ENCODE measurements at regions not wholly inside any gene's neighbourhood (a gene's known extent, or its start where the extent isn't known, plus 50 kb on each side); places are given as distances from the start of the nearest gene placed in this dataset.

GRCh38 chr13:84380866-84381265 is 498.6 kb upstream of the SLITRK1 start:
- Histone ChIP-seq H2AFZ (ENCODE audit: low read length) (no peak overlapping the region), H3K27ac (ENCODE audit: low read depth, low read length, poor library complexity, severe bottlenecking) (no peak overlapping the region), H3K79me2 (ENCODE audit: insufficient read depth, low read depth, low read length) (no peaks in the 10 kb centered on the region), H3K4me1 (ENCODE audit: insufficient read depth, low read length, poor library complexity, severe bottlenecking) (no peaks in the 10 kb centered on the region), H4K20me1 (ENCODE audit: insufficient read depth, low read length) (no peaks in the 10 kb centered on the region), H3K9me2 (ENCODE audit: insufficient read depth, low read length) (no peaks in the 10 kb centered on the region), H3K9me3 (ENCODE audit: low read length) (no peaks in the 10 kb centered on the region), H3K4me2 (ENCODE audit: low read length) (no peak overlapping the region), H3K4me3 (ENCODE audit: low read depth, low read length, poor library complexity, severe bottlenecking) (no peak overlapping the region), H3K36me3 (ENCODE audit: insufficient read depth, low read length) (no peaks in the 10 kb centered on the region)
- ChIA-PET CTCF (ENCODE audit: unreplicated experiment) (no interaction called here), POLR2A (no interaction called here)
- intact Hi-C loops (cut with micrococcal nuclease; ENCODE audit: unreplicated experiment): no loop called here
- no TSS peak for BruUV-seq (replicated peaks)
- DNase-seq (ENCODE audit: low spot score): no peak
- TF ChIP-seq EZH2phosphoT487 (IDR thresholded peaks at IDR 0.05; ENCODE audit: borderline replicate concordance, low read depth, low read length) (no peak), CTCF (conservative IDR thresholded peaks at IDR 0.05; ENCODE audit: low read length) (no peak)

- CTCF ChIA-PET (ENCODE audit: unreplicated experiment): no interaction called here
- TF ChIP-seq CTCF (conservative IDR thresholded peaks at IDR 0.05; ENCODE audit: low read length): no peak
- TF ChIP-seq EZH2phosphoT487 (IDR thresholded peaks at IDR 0.05; ENCODE audit: borderline replicate concordance, low read depth, low read length): no peak
These were observed 494.8 kb upstream of the SLITRK1 start for GRCh38 chr13:84377106-84377505.

DNA sequence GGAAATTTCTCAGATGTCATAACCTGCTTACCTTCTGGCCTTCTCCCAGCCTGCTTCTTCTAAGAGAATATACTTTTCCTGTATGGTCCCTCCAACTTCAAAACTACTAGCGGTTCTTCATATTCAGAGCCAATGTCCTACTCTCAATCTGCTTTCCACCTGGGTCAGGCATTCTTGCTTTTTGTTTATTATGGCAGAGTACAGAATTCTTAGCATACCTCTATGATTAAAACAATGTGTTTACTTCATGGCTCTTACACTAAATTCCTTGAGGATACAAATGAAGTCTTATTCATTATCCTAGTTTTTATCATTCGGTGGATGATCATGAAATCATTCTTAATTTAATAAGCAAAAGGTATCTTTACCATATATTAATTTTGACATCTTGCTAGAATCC is 484.2 kb upstream of the SLITRK1 start:
- Histone ChIP-seq H3K9me2 (ENCODE audit: insufficient read depth, low read length) (no peaks in the 10 kb centered on the region), H2AFZ (ENCODE audit: low read length) (no peak overlapping the region), H3K4me3 (ENCODE audit: low read depth, low read length, poor library complexity, severe bottlenecking) (no peak overlapping the region), H3K36me3 (ENCODE audit: insufficient read depth, low read length) (no peaks in the 10 kb centered on the region), H3K4me1 (ENCODE audit: insufficient read depth, low read length, poor library complexity, severe bottlenecking) (no peaks in the 10 kb centered on the region), H3K27ac (ENCODE audit: low read depth, low read length, poor library complexity, severe bottlenecking) (no peak overlapping the region), H4K20me1 (ENCODE audit: insufficient read depth, low read length) (no peaks in the 10 kb centered on the region), H3K4me2 (ENCODE audit: low read length) (no peak overlapping the region), H3K79me2 (ENCODE audit: insufficient read depth, low read depth, low read length) (no peaks in the 10 kb centered on the region), H3K9me3 (ENCODE audit: low read length) (no peaks in the 10 kb centered on the region)
- BruUV-seq (replicated peaks): no TSS peak
- no peak for DNase-seq (ENCODE audit: low spot score)
- CTCF ChIA-PET (ENCODE audit: unreplicated experiment): no interaction called here
- intact Hi-C loops (cut with micrococcal nuclease; ENCODE audit: unreplicated experiment): no loop called here
- TF ChIP-seq EZH2phosphoT487 (IDR thresholded peaks at IDR 0.05; ENCODE audit: borderline replicate concordance, low read depth, low read length) (no peak), CTCF (conservative IDR thresholded peaks at IDR 0.05; ENCODE audit: low read length) (no peak)
- POLR2A ChIA-PET: no interaction called here

More at GRCh38 chr13:84377106-84377505, 494.8 kb upstream of the SLITRK1 start:
- no peak overlapping the region for H3K27ac ChIP-seq (ENCODE audit: low read depth, low read length, poor library complexity, severe bottlenecking)
- POLR2A ChIA-PET: interaction anchor here (0.8 kb wide), 1 partner anchor 25 kb away, joined by 3 read pairs; no protein-coding TSS in a partner anchor
- intact Hi-C loops (cut with micrococcal nuclease; ENCODE audit: unreplicated experiment): no loop called here
- no peak overlapping the region for H3K4me2 ChIP-seq (ENCODE audit: low read length)
- no peaks in the 10 kb centered on the region for H3K9me3 ChIP-seq (ENCODE audit: low read length)
- H3K4me1 ChIP-seq (ENCODE audit: insufficient read depth, low read length, poor library complexity, severe bottlenecking): no peaks in the 10 kb centered on the region
- no peak overlapping the region for H2AFZ ChIP-seq (ENCODE audit: low read length)
- no peak overlapping the region for H3K4me3 ChIP-seq (ENCODE audit: low read depth, low read length, poor library complexity, severe bottlenecking)
- no peaks in the 10 kb centered on the region for H3K79me2 ChIP-seq (ENCODE audit: insufficient read depth, low read depth, low read length)
- no peaks in the 10 kb centered on the region for H3K36me3 ChIP-seq (ENCODE audit: insufficient read depth, low read length)
- H3K9me2 ChIP-seq (ENCODE audit: insufficient read depth, low read length): no peaks in the 10 kb centered on the region
- no peaks in the 10 kb centered on the region for H4K20me1 ChIP-seq (ENCODE audit: insufficient read depth, low read length)
- DNase-seq (ENCODE audit: low spot score): no peak
- BruUV-seq (replicated peaks): no TSS peak
